Smooth muscle cell (in vitro differentiated cells): ENCODE measurements at regions not wholly inside any gene's neighbourhood (a gene's known extent, or its start where the extent isn't known, plus 50 kb on each side); places are given as distances from the start of the nearest gene placed in this dataset.

Experiments
- DNase-seq: peaks from one replicate; lab custom pipeline; 2025; ENCODE audit not compliant: unreplicated experiment; lab: John Stamatoyannopoulos, UW
- H2AFZ ChIP-seq: fragments of 200-600 bp; sonication (generic); 2 replicates; pipeline ENCODE4 v1.6.0; 2016; ENCODE audit warnings: antibody characterized with exemption, low read depth, mild to moderate bottlenecking
- H3F3A ChIP-seq: fragments of 200-600 bp; sonication (generic); 2 replicates; pipeline ENCODE4 v1.6.0; 2017; ENCODE audit warnings: antibody characterized with exemption, low read depth
- H3K27ac ChIP-seq: fragments of 200-600 bp; sonication (generic); 2 replicates; pipeline ENCODE4 v1.5.1; 2016; ENCODE audit warnings: low read depth, mild to moderate bottlenecking
- H3K27me3 ChIP-seq: fragments of 200-600 bp; sonication (generic); 2 replicates; pipeline ENCODE4 v1.6.1; 2016; ENCODE audit warnings: low read depth, mild to moderate bottlenecking
- H3K36me3 ChIP-seq: fragments of 200-600 bp; sonication (generic); 2 replicates; pipeline ENCODE4 v1.5.1; 2016; ENCODE audit warnings: low read depth
- H3K4me1 ChIP-seq: fragments of 200-600 bp; sonication (generic); 2 replicates; pipeline ENCODE4 v1.5.1; 2016; ENCODE audit warnings: low read depth
- H3K4me2 ChIP-seq: fragments of 200-600 bp; sonication (generic); 2 replicates; pipeline ENCODE4 v1.6.0; 2016; ENCODE audit warnings: mild to moderate bottlenecking
- H3K4me3 ChIP-seq: fragments of 200-600 bp; sonication (generic); 2 replicates; pipeline ENCODE4 v1.5.1; 2016; ENCODE audit warnings: mild to moderate bottlenecking
- H3K79me2 ChIP-seq: fragments of 200-600 bp; sonication (generic); 2 replicates; pipeline ENCODE4 v1.6.0; 2016; ENCODE audit warnings: low read depth, mild to moderate bottlenecking
- H3K9ac ChIP-seq: fragments of 200-600 bp; sonication (generic); 2 replicates; pipeline ENCODE4 v1.6.0; 2016; ENCODE audit warnings: low read depth
- H3K9me3 ChIP-seq: fragments of 200-600 bp; sonication (generic); replicated peaks from 2 replicates; pipeline ENCODE4 v1.5.1; 2016; ENCODE audit warnings: low read depth
- H4K20me1 ChIP-seq: fragments of 200-600 bp; sonication (generic); 2 replicates; pipeline ENCODE4 v1.6.0; 2016; ENCODE audit warnings: low read depth
- CTCF ChIP-seq: fragments of 200-600 bp; sonication (generic); IDR thresholded peaks from 2 replicates; pipeline ENCODE4 v1.5.1; 2017; ENCODE audit warnings: borderline replicate concordance, mild to moderate bottlenecking, antibody characterized with exemption; ENCODE audit not compliant: insufficient read depth, poor library complexity, severe bottlenecking
- WGBS: methylation state at CpG from one replicate; pipeline ENCODE4 v1.1.7; 2016; ENCODE audit warnings: low lambda C conversion rate; 5-methylcytosine and 5-hydroxymethylcytosine counted together

GRCh38 chr12:33605757-33606156 lies 166.1 kb upstream of the SYT10 start:
- H3K27ac ChIP-seq, result no peak overlapping the region
- no peaks in the 10 kb centered on the region for H3K27me3 ChIP-seq
- H3K9ac ChIP-seq, result no peak overlapping the region
- H3K9me3 ChIP-seq, result no peaks in the 10 kb centered on the region
- no peak overlapping the region for H3K4me2 ChIP-seq
- H3K36me3 ChIP-seq, result no peaks in the 10 kb centered on the region
- no peak for DNase-seq
- H2AFZ ChIP-seq, result no peak overlapping the region
- peak; percentile 36 for TF ChIP-seq CTCF
- H3F3A ChIP-seq, result no peaks in the 10 kb centered on the region
- WGBS, result 46% methylated on average over 2 of the region's 2 CpGs
- H3K79me2 ChIP-seq, result no peaks in the 10 kb centered on the region
- H3K4me3 ChIP-seq, result no peak overlapping the region
- H4K20me1 ChIP-seq, result no peaks in the 10 kb centered on the region
- H3K4me1 ChIP-seq, result no peaks in the 10 kb centered on the region

GRCh38 chr12:33609910-33610309 lies 170.3 kb upstream of the SYT10 start:
- DNase-seq, result no peak
- TF ChIP-seq CTCF, result no peak
- Histone ChIP-seq H3K9me3 (no peaks in the 10 kb centered on the region), H4K20me1 (no peaks in the 10 kb centered on the region), H3K4me1 (no peaks in the 10 kb centered on the region), H3K27ac (no peak overlapping the region), H3F3A (no peaks in the 10 kb centered on the region), H3K4me2 (no peak overlapping the region), H3K79me2 (no peaks in the 10 kb centered on the region), H3K4me3 (no peak overlapping the region), H3K36me3 (no peaks in the 10 kb centered on the region), H3K9ac (no peak overlapping the region), H2AFZ (no peak overlapping the region), H3K27me3 (no peaks in the 10 kb centered on the region)
- WGBS, result 89% methylated on average over 4 of the region's 4 CpGs

GRCh38 chr12:33614630-33615029 lies 175.0 kb upstream of the SYT10 start:
- Histone ChIP-seq H3K4me1 (no peaks in the 10 kb centered on the region), H2AFZ (no peak overlapping the region), H3K79me2 (no peaks in the 10 kb centered on the region), H3K9ac (no peak overlapping the region), H3K9me3 (no peaks in the 10 kb centered on the region), H3K36me3 (no peaks in the 10 kb centered on the region), H3K4me3 (no peak overlapping the region), H3K27me3 (no peaks in the 10 kb centered on the region), H3K4me2 (no peak overlapping the region), H3K27ac (no peak overlapping the region), H4K20me1 (no peaks in the 10 kb centered on the region), H3F3A (no peaks in the 10 kb centered on the region)
- no peak for DNase-seq
- TF ChIP-seq CTCF, result no peak
- WGBS, result 80% methylated on average over 3 of the region's 3 CpGs

GRCh38 chr12:33617218-33617617 lies 177.6 kb upstream of the SYT10 start:
- H3K79me2 ChIP-seq, result no peaks in the 10 kb centered on the region
- H4K20me1 ChIP-seq, result no peaks in the 10 kb centered on the region
- H3K4me1 ChIP-seq, result no peaks in the 10 kb centered on the region
- H3K27me3 ChIP-seq, result no peaks in the 10 kb centered on the region
- no peak for DNase-seq
- no peak overlapping the region for H2AFZ ChIP-seq
- H3K9me3 ChIP-seq, result no peaks in the 10 kb centered on the region
- no peak overlapping the region for H3K9ac ChIP-seq
- no peaks in the 10 kb centered on the region for H3K36me3 ChIP-seq
- no peak overlapping the region for H3K27ac ChIP-seq
- no peak for TF ChIP-seq CTCF
- no peak overlapping the region for H3K4me2 ChIP-seq
- H3F3A ChIP-seq, result no peaks in the 10 kb centered on the region
- H3K4me3 ChIP-seq, result no peak overlapping the region
- 81% methylated on average over 3 of the region's 3 CpGs for WGBS
